Uterus (tissue), 3 donors: ENCODE measurements at regions not wholly inside any gene's neighbourhood (a gene's known extent, or its start where the extent isn't known, plus 50 kb on each side); places are given as distances from the start of the nearest gene placed in this dataset.

Experiments
- DNase-seq, 2 donors: peaks; one replicate each; pipeline ENCODE4 v3.0.0-alpha.2; 2019 to 2020
- H3K27ac ChIP-seq, 2 donors: fragments of 200-600 bp; sonication (generic); 1 replicate in 1 of 2; 2 replicates in 1 of 2; pipeline ENCODE4 v1.5.1; 2016 to 2018
- H3K27me3 ChIP-seq, 2 donors: fragments of 200-600 bp; sonication (generic); one replicate each; pipeline ENCODE4 v1.5.1; 2018 to 2019; ENCODE audit warnings: control low read depth in 1 of 2
- H3K36me3 ChIP-seq, 2 donors: fragments of 200-600 bp; sonication (generic); one replicate each; pipeline ENCODE4 v1.5.1; 2019; ENCODE audit warnings: control low read depth in 1 of 2
- H3K4me1 ChIP-seq, 2 donors: fragments of 200-600 bp; sonication (generic); one replicate each; pipeline ENCODE4 v1.5.1; 2018 to 2019; ENCODE audit warnings: control low read depth in 1 of 2
- H3K4me3 ChIP-seq, 2 donors: fragments of 200-600 bp; sonication (generic); 1 replicate in 1 of 2; 2 replicates in 1 of 2; pipeline ENCODE4 v1.5.1; 2018 to 2019; ENCODE audit warnings: mild to moderate bottlenecking in 1 of 2
- H3K9me3 ChIP-seq, 2 donors: fragments of 200-600 bp; sonication (generic); one replicate each; pipeline ENCODE4 v1.5.1; 2019; ENCODE audit warnings: control low read depth in 1 of 2
- POLR2A ChIP-seq, 2 donors: fragments of 450-650 bp; IDR thresholded peaks; one replicate each; pipeline ENCODE4 v1.6.1; 2016; ENCODE audit warnings: antibody characterized with exemption in 2 of 2, mild to moderate bottlenecking in 1 of 2, moderate library complexity in 1 of 2
- intact Hi-C: fragments of 100-400 bp; cut with DNase I; formaldehyde crosslinking; loops from one replicate; pipeline ENCODE4 v1.15.1; 2023; ENCODE audit warnings: low total_unique reads
- TF ChIP-seq, protein P1 (sequence below), 4 experiments: fragments of 200-600 bp in 2 of 4; fragments of 450-650 bp in 2 of 4; sonication (generic) in 2 of 4; IDR thresholded peaks; one replicate each; pipeline ENCODE4 v1.5.1; 2016 to 2019; ENCODE audit warnings: antibody characterized with exemption in 4 of 4, mild to moderate bottlenecking in 2 of 4, moderate library complexity in 1 of 4
- donor health status: DM: yes; HTN: yes; CAD: no.

DNA sequence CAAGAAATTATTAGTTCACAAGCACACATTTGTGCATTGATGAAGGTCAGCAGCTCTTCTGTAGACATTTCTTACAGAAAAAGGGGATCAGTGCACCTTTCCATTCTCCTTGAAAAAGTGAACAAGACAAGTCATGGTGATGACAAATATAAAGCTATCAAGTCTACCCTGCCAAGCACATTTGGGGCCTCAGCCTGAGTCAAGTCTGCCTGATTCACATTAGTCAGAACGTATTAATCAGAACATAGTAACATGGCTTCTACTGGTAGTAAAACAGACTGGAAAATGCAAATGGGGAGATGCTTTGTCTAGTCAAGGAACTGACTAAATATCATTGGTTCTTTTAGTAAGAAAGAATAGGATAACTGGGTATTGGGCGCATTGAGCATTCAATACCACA is 2305.1 kb downstream of the PCDH7 start:
- H3K4me1 ChIP-seq = no peaks in the 10 kb centered on the region
- H3K27me3 ChIP-seq = no peaks in the 10 kb centered on the region
- intact Hi-C loops = no loop called here
- H3K4me3 ChIP-seq = no peak overlapping the region
- H3K27ac ChIP-seq = no peak overlapping the region
- no peaks in the 10 kb centered on the region for H3K36me3 ChIP-seq
- TF ChIP-seq, protein P1, sequence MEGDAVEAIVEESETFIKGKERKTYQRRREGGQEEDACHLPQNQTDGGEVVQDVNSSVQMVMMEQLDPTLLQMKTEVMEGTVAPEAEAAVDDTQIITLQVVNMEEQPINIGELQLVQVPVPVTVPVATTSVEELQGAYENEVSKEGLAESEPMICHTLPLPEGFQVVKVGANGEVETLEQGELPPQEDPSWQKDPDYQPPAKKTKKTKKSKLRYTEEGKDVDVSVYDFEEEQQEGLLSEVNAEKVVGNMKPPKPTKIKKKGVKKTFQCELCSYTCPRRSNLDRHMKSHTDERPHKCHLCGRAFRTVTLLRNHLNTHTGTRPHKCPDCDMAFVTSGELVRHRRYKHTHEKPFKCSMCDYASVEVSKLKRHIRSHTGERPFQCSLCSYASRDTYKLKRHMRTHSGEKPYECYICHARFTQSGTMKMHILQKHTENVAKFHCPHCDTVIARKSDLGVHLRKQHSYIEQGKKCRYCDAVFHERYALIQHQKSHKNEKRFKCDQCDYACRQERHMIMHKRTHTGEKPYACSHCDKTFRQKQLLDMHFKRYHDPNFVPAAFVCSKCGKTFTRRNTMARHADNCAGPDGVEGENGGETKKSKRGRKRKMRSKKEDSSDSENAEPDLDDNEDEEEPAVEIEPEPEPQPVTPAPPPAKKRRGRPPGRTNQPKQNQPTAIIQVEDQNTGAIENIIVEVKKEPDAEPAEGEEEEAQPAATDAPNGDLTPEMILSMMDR (IDR thresholded peaks at IDR 0.05) = no peak
- no peak for TF ChIP-seq POLR2A (IDR thresholded peaks at IDR 0.05)
- no peaks in the 10 kb centered on the region for H3K9me3 ChIP-seq
- no peak for DNase-seq

DNA sequence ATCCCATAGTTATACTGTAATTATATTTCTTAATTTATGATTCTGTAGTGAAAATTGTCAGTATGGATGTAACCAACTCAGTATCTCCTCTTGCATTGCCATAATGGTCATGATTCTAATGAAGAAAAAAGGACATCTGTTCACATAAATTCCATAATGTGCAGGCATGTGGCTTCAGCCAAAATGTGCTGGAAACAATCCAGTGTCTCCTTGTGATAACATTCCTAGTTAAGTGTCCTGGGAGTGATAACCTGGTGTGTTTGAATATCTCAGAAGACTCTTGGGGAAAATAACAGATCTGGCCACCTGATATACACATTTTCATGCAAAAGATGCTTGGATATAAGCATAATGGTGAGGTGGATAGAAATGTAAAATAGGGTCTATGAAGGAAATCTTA is 2309.8 kb downstream of the PCDH7 start:
- TF ChIP-seq, protein P1 (IDR thresholded peaks at IDR 0.05) = no peak
- TF ChIP-seq POLR2A (IDR thresholded peaks at IDR 0.05) = no peak
- intact Hi-C loops = no loop called here
- no peak overlapping the region for H3K4me3 ChIP-seq
- H3K27me3 ChIP-seq = no peaks in the 10 kb centered on the region
- H3K9me3 ChIP-seq = no peaks in the 10 kb centered on the region
- no peaks in the 10 kb centered on the region for H3K4me1 ChIP-seq
- H3K27ac ChIP-seq = no peak overlapping the region
- no peak for DNase-seq
- no peaks in the 10 kb centered on the region for H3K36me3 ChIP-seq

DNA sequence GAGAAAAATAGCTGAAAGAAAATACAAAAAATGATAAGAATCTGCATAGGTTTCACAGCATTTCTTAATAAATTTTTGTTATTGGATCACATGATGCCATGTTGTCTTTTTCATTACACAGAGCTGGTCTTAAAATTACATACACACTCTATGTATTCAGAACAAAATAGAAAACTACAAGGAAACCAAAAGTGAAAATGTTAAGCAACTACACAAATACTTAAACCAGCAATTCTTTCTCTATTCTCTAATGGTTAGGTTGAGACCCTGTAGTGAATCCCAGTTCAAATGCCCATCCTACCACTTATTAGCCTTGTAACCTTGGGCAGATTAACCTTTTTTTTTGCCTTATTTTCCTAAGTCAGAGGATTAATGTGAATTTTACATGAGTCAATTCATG is 2311.2 kb downstream of the PCDH7 start:
- DNase-seq = no peak
- H3K27me3 ChIP-seq = no peaks in the 10 kb centered on the region
- intact Hi-C loops = no loop called here

DNA sequence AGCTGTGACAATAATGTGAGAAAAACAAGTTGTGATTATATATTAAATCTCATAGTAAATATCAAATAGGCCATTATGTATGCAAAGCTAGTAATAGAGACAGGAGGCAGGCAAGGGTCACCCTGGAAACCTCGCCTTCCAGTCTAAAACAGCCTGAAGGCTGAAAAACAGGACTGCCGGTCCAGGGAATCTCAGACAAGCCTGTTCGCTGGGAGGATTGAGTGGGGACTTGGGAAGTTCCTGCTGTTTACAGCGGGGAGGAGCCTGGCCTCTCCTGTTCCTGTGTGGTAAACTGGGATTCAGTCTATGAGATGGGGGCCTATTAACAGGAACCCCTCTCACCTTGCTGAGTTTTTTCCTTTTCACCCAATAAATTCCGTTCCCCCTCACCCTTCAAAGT is 2317.3 kb downstream of the PCDH7 start:
- H3K4me3 ChIP-seq = no peak overlapping the region
- H3K27me3 ChIP-seq = no peaks in the 10 kb centered on the region
- no peaks in the 10 kb centered on the region for H3K4me1 ChIP-seq
- no peak overlapping the region for H3K27ac ChIP-seq
- H3K36me3 ChIP-seq = no peaks in the 10 kb centered on the region
- DNase-seq = no peak
- TF ChIP-seq, protein P1 (IDR thresholded peaks at IDR 0.05) = no peak
- TF ChIP-seq POLR2A (IDR thresholded peaks at IDR 0.05) = no peak
- no peaks in the 10 kb centered on the region for H3K9me3 ChIP-seq
- intact Hi-C loops = no loop called here

More for the DNA sequence above, 2311.2 kb downstream of the PCDH7 start:
- no peaks in the 10 kb centered on the region for H3K36me3 ChIP-seq
- H3K4me1 ChIP-seq = no peaks in the 10 kb centered on the region
- no peak overlapping the region for H3K27ac ChIP-seq
- TF ChIP-seq, protein P1 (IDR thresholded peaks at IDR 0.05) = no peak
- no peak for TF ChIP-seq POLR2A (IDR thresholded peaks at IDR 0.05)
- H3K9me3 ChIP-seq = no peaks in the 10 kb centered on the region
- H3K4me3 ChIP-seq = no peak overlapping the region

DNA sequence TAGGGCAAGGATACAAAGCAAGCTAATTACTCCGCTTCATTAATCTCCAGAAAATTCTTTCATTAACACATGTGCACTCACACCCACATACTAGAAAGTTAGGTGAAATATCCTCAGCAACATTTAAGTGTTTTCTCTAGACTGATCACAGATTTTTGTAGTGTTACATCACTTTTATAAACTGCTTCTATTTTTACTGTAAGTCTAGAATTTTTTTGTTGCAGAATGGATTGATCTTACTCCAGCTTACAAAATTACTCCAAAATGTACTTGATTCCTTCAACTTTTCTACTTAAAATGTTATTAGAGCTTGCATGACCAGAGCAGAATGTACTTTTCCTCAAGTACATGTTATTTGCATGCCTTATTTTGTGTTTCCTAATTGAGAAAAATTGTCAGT is 2325.2 kb downstream of the PCDH7 start:
- no peak overlapping the region for H3K4me3 ChIP-seq
- H3K4me1 ChIP-seq = no peaks in the 10 kb centered on the region
- no peaks in the 10 kb centered on the region for H3K36me3 ChIP-seq
- H3K27me3 ChIP-seq = no peaks in the 10 kb centered on the region
- intact Hi-C loops = no loop called here
- no peaks in the 10 kb centered on the region for H3K9me3 ChIP-seq
- DNase-seq = no peak
- TF ChIP-seq, protein P1 (IDR thresholded peaks at IDR 0.05) = no peak
- no peak for TF ChIP-seq POLR2A (IDR thresholded peaks at IDR 0.05)
- no peak overlapping the region for H3K27ac ChIP-seq
